Umbilical cord (tissue), 1 donor: ENCODE measurements at regions not wholly inside any gene's neighbourhood (a gene's known extent, or its start where the extent isn't known, plus 50 kb on each side); places are given as distances from the start of the nearest gene placed in this dataset.
"Not testable (repeated sequence)": the region's sequence is repeated elsewhere in the genome, so short reads cannot be mapped to it uniquely, and the experiment has no call there.

Experiments used
- DNase-seq: peaks from one replicate; pipeline ENCODE4 v3.0.0-alpha.2; 2015; ENCODE audit warnings: low spot score

DNA sequence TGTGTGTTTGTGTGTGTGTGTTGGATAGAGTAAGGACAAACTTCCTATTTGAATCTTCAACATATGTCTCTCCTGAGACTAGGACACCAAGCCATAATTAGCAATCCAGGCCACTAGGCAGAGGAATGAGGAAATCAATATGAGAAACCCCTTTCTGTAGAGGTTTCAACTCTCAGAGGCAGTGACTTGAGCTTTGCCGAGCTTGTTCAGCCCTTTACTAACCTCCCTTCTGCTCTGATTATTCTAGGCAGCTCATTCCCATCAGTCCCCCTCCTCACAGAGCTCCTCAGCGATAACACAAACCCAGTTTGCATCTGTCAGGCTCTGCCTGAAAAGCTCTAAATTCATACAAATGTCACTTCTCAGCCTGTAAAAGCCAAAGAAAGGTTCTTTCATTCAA lies 1030.3 kb downstream of the CDH8 start:
- DNase-seq, result no peak

DNA sequence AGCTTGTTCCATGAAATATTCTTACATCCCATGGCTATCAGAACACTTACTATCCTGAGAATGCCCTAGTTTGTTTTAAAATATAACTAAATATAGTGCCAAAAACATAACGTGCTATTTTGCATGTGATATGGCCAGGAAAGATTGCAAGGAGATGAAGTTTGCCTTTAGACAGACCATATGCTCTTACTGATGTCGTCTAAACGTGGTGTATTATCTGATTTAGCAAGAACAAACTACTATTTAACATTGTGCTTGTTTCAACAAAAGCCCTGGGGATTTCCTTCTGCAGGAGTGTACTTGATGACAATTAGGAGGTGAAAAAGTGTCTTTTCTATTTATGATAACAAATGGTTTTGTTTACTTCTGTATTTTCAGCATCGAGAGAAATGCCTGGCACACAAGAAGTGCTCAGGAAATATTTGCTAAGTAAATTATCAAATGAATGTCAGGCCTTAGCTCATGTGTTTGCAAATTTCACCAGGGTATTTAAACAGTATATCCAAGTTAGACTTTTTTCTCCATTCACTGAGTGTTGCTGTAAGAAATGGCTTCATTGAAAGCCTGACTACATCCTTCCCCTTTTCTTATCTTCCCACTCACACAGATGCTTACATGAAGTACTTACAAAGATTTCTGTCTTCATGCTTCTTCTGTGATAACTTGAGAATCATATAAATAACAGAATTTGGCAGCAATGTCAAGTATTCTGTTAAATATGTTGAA lies 1033.6 kb downstream of the CDH8 start:
- no peak for DNase-seq

DNA sequence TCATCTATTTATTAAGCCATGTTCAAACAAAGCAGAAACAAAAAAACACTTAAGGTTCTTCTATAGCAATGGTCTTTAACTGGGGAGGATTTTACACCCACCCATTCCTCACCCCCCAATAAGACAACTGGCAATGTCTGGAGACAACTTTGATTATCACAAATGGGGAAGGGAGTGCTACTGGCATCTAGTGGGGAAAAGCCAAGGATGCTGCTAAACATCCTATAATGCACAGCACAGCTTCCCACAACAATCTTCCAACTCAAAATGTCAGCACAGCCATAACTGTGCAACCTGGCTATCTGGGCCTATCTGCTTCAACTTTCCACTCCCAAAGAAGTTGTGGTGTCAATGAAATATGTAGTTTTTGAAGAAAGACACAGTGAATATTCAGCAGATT lies 1044.4 kb downstream of the CDH8 start:
- DNase-seq, result no peak

DNA sequence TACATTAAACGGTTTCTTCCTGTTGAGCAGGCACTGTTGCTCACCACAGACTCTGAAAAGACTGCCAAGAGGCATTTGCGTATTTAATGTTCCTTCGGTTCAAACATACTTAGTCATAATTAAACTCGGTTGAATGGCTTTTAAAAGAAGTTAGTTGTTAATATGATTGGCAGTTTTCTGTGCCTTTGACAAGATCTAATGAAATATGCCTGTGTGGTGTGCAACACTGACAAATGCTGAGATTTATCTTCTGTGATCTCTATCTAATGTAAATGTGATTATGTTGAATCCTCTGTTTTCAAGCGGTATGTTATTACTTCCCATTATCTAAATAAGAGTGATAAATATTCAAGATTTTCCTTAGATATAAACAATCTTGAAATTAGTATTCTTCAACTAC lies 1046.6 kb downstream of the CDH8 start:
- DNase-seq, result no peak

DNA sequence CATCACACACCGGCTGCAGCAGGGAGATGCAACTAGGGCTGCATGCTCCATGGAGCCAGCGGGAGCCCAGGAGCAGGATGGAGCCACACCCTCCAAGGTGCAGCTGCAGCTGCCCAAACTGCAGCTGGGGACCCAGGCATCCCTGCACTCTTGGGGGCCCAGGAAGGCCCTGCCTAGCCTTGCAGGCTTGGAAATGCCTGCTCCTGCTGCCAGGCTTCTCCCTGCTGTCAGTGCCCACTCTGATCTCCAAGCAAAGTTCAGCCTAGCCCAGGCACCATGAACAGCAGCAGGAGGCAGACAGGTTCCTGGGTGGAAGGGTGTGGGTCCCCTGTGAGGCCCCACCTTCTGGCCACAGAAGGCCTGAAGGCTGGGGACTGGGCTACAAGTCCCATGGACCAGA lies 1057.1 kb downstream of the CDH8 start:
- DNase-seq, result no peak

DNA sequence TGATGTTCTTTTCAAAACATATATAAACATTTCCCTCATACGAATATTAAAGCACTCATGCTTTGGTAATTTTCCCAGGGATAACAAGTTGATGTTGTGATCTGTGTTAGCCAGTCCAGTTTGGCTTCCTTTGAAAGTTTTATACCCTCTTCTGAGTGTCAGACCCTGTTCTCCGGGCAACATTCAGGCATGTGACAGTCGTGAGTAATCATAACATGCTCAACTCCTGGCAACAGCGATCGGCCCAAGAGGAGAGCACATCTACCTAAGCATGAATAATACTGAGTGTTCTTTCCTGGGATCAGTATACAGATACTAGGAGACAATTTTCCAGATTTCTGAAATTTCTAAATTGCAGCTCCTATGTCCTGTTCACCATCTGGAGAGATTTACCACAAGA lies 1086.4 kb downstream of the CDH8 start:
- no peak for DNase-seq

DNA sequence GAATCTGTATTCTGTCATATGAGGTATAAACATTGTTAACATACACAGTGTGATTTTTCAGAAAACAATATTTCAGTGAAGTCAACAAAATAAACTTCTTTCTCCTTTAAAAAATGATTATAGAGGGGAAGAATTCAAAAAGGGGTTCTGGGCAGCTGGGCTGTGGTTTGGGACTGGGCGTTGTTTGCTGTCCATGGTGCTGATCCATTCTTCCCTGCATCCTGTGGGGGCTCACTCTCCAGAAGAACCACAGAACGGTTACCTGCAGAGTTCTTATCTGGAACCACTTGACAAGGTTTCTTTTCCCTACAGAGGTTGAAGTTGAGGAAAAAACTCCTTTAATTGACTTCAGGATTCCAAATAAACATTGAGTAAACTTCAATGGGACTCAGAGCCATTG lies 1091.0 kb downstream of the CDH8 start:
- peak; percentile 4 for DNase-seq

DNA sequence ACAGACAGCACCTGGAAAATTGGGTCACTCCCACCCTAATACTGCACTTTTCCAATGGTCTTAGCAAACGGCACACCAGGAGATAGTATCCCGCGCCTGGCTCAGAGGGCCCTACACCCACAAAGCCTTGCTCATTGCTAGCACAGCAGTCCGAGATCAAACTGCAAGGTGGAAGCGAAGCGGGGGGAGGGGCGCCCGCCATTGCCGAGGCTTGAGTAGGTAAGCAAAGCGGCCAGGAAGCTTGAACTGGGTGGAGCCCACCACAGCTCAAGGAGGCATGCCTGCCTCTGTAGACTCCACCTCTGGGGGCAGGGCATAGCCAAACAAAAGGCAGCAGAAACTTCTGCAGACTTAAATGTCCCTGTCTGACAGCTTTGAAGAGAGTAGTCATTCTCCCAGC lies 1100.0 kb downstream of the CDH8 start:
- DNase-seq, result not testable (repeated sequence)

DNA sequence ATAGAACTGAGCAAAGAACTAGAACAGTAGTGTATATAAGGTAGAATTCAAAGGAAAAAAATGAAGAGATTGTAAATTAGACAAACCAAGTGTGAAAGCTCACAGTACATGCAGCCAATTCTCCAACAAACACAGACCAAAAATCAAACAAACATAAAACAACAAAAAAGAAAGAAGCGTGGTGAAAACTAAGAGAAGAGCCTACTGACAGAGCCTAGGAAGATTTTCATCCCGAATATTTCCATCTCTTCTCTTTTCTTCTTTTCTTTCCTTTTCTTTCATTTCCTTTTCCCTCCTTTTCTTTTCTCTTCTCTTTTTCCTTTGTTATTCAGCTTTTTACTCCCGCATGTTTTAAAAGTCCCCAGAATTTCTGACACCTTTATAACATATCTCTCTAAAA lies 1103.6 kb downstream of the CDH8 start:
- DNase-seq, result no peak

DNA sequence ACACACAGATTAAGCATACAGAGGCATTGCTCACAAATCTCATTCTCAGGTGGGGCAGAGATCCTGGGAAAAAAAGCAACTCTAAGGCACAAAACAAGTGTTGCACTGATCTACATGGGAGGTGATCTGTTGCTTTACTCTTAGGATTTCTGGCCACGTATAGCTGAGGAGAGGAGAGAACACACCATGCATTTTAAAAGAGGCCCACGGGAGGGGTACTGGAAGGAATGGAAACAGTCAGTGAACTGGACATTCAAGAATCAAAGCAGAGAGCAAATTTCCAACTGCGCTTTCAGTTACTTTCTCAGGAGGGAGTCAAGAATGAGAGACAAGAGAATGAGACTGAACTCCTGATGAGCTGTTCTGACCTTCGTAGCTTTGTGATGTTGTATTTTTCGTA lies 1105.9 kb downstream of the CDH8 start:
- DNase-seq, result no peak

DNA sequence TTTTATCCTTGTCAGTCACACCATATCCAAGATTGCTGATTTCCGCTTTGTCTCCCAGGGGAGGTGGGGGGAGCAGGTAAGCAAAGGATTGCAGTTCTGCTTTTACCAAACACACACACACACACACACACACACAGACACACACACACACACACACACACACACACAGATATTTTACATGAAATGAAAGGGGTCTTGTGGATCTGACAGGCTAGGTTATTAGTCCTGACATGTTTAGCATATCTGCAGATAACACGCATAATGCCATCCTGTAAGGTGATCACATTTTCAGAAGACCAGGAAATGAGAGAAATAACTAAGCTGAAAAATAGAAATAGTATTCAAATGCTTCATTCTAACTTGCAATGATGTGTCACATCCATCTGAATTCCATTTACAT lies 1113.3 kb downstream of the CDH8 start:
- no peak for DNase-seq

DNA sequence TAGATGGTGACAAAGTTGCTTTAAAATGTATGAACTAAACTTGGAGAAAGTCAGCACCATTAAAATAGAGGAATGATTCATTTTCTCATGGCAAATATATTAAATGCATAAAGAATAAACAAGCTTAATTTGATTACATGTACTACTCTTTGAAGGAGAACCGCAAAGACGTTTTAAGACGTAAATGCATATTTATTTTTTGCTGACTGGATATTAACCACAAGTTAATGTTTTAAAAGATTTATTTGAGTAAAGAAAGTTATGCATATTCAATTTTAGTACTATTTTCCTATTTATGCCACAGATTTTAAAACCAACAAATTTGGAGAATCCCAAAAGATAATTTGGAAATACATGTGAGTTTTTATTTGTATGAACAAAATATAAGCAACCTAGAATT lies 1121.9 kb downstream of the CDH8 start:
- DNase-seq, result no peak

DNA sequence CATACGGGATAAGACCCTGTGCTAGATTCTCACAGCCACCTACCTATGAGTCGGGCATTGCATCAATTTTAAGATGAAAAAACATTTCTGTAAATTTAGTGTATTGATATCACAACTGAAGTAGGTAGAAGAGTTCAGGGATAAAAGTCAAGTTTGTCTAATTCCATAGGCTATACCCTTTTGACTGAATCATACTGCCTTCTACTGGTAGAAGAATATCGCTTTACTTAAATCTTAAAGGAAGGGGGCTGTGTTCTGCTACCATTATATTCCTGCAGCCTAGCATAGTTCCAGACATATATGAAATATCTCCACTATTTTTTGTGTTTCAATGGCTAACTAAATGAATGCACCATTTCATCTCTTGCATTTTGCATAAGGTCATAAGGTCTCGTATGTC lies 1128.6 kb downstream of the CDH8 start:
- DNase-seq, result no peak

DNA sequence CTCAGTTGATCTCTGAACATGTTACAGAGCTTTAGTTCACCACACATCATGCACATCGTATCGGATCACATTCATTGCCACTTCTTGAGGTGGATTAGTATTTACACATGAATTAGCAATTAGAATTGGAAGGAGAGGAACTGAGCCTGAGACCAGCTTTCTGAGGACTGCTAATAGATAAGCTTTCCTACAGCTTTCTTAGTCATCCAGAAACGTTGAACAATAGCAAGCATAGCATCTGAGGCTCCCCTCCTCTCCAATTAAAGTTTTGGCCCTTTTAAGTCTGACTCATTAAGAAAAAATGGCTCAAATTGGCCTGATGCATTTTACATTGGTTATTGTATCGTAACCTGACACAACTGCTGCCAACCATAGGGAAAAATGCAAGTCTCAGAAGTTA lies 1130.4 kb downstream of the CDH8 start:
- no peak for DNase-seq

DNA sequence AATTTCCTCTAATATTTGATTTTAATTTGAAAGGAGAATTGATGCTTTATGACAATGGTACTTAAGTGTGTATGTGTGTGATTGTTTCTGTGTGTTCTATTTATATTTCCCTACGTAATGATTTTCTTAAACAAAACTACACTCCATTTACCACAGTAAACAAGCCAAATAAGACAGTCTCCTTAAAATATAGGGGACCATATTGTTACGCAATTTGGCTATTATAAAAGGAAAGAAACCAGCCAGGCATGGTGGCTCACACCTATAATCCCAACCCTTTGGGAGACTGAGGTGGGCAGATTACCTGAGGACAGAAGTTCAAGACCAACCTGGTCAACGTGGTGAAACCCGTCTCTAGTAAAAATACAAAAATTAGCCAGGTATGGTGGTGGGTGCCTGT lies 1134.1 kb downstream of the CDH8 start:
- no peak for DNase-seq

DNA sequence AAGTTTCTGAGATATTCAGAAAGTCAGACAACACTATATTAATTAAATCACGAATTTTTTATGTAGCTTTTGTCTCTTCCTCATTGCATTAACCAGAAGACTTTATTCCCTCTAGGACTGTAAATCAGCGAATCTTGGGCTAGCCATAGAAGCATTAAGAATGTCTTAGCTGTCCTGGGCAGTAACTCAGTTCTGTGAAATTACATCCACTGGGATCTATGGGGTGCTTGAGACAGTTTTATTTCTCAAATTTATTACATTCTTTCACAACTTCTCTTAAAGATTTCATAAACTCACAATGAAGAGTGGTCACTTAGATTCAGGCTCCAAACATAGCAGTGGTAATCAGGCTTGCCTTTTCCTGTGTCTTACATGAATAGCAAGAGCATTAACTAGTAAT lies 1153.4 kb downstream of the CDH8 start:
- peak; percentile 50 for DNase-seq

DNA sequence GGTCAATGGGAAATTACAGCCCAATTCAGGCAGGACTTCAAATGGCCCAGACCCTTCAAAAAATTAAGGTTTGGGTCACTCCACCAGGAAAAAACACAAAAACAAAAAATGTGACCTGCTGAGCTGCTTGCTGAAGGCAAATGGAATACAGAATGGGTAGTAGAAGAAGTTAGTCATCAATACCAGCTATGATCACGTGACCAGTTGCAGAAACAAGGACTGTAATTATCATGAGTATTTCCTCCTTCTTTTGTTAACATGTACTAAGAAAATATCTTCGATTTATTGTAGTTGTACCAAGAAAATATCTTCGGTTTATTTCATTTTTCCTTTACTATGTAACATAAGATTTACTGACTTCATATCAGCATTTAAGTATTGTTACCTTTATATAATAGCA lies 1183.6 kb downstream of the CDH8 start:
- no peak for DNase-seq

DNA sequence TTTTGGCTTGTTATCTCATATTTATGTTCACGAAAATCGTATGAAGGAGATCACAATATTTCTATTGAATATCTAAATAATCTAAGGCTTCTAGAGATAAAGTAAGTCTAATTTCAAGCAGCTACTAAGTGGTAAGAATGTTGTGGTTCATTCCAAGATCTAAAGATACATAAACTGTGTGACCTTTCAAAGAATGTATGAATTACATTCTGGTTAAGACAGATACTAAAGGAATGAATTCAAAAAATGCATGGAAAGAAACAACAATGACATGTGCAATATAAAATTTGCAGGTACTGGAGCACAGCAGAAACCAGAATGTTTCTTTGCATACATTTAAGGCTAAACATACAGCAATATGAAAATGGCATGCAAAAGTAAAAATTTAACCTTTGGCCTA lies 1214.6 kb downstream of the CDH8 start:
- DNase-seq, result no peak

DNA sequence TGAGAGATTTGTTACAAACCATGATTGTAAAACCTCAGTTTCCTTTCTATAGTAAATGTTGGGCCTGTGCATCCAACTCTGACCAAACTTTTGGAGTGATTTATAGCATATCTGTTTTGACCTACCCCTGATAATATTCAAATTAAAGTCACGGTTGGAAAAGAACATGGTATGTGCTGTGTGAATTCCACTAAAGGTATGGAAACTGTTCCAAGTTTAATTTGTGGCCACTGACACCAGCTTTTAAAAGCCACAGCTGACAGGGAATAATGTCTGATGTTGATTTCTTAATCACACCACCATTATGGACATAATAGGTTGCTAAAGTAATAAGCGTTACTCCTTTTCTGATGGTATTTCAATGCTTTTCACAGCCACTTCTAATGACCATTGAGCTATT lies 1215.9 kb downstream of the CDH8 start:
- DNase-seq, result no peak

DNA sequence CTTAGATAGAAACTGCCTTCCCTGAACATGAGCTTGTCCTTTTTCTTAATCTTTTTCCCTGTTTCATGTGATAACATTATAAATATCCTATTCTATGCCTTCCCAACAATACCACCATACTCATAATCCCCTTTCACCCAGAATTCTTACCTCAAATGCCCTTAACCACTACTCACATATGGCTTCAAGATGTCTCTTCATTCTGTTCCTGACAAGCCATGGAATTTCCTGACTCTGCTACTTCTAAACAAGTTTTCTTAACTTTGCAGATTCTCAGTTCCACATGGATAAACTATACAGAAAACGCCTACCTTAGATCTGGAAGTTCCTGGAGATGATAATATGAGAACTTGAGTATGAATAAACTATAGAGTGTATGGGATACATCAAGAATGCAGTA lies 1217.8 kb downstream of the CDH8 start:
- DNase-seq, result no peak

DNA sequence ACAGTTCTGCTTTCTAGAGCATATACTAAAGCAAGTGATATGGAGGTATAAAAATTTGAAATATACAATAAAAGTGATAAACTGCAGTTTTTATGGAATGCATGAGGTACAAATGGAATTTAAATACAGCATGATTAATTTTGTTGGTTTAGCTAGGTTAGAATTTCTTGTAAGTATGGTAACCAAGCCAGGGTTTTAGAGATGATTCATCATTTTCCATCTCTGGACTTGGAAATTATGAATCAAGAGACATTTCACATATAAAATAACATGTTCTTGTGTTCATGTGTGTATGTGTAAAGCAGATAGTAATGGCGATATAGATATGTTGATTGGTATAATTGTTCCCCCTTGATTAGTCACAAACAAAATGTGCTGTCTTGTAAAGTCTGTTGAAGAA lies 1219.8 kb downstream of the CDH8 start:
- no peak for DNase-seq

DNA sequence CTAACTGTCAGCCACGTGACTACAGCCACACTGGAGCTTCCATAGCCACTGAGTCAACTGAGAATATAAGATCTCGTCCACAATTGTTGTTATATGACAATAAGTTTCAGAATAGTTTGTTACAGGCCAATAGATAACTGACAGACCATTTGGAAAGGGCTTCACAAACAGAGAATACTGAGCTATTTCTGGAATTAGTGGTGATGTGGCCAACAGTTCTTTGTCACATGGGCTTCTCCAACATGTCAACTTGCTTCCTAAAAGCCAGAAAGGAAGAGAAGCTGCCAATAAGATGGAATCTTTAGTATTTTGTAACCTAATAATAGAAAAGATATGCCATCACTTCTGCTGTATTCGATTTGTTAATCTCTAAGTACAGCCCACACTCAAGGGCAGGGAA lies 1220.4 kb downstream of the CDH8 start:
- DNase-seq, result no peak

DNA sequence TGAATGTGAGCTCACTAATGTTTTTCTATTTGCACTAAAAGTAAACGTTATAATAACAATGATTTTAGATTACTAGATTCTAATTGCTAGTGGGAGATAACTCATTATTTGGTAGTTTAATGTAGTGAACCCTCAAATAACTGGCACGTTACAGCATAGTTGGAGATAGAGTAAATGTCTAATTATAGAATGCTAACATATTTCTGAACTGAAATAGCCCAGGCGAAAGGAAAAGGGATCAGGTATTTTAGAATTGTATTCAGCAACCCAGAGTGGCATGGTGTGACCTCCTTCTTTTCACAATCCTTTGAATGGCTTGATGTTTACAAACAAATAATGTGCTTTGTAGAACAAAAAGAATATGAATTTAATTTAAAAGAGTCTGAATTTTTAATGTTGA lies 1221.2 kb downstream of the CDH8 start:
- DNase-seq, result no peak

DNA sequence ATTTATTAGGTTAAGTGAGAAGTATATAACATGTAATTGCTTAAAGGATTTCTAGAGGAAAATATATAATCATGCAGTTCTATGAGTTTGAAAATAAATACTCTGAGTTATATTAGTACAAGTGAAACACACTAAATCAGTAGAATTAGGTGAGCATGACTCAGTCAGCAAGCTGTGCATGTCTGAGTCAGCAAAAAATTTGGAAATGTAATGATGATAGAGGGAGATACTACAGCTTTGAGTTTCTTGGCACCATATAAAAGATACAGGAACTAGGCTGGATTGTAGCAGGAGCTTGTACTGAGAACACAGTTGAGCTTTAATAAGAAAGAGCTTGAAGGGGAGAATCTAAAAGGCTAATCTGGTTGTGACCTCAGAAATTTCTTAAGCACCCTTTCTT lies 1224.6 kb downstream of the CDH8 start:
- DNase-seq, result peak; percentile 38
